Fibroblast of lung (primary cell): ENCODE measurements at regions not wholly inside any gene's neighbourhood (a gene's known extent, or its start where the extent isn't known, plus 50 kb on each side); places are given as distances from the start of the nearest gene placed in this dataset.

Experiments used
- DNase-seq, 2 donors: peaks; one replicate each; pipeline versions ENCODE4 v3.0.0 to v3.0.0-alpha.2; 2010; ENCODE audit warnings: low read depth in 2 of 2
- H2AFZ ChIP-seq: 2 replicates; pipeline ENCODE4 v1.5.1; 2012; ENCODE audit warnings: low read length, control low read depth, inconsistent platforms
- H3K27ac ChIP-seq: 2 replicates; pipeline ENCODE4 v1.5.1; 2011; ENCODE audit warnings: low read length, control low read depth; ENCODE audit not compliant: insufficient read depth
- H3K27me3 ChIP-seq: 2 replicates; pipeline ENCODE4 v1.5.1; 2011; ENCODE audit warnings: mild to moderate bottlenecking, low read length; ENCODE audit not compliant: control insufficient read depth, insufficient read depth
- H3K36me3 ChIP-seq: 2 replicates; pipeline ENCODE4 v1.5.1; 2011; ENCODE audit warnings: low read length; ENCODE audit not compliant: control insufficient read depth, insufficient read depth
- H3K4me1 ChIP-seq: 2 replicates; pipeline ENCODE4 v1.5.1; 2011; ENCODE audit warnings: low read length; ENCODE audit not compliant: control insufficient read depth, insufficient read depth; ENCODE audit errors: extremely low read depth
- H3K4me2 ChIP-seq: 2 replicates; pipeline ENCODE4 v1.5.1; 2011; ENCODE audit warnings: low read length, control low read depth; ENCODE audit not compliant: insufficient read depth; ENCODE audit errors: extremely low read depth
- H3K4me3 ChIP-seq, 4 experiments: fragments of 200-600 bp in 1 of 4; sonication (generic) in 1 of 4; replicated peaks in 1 of 4; 2 replicates each; pipeline ENCODE4 v1.5.1; 2011 to 2016; ENCODE audit warnings: low read length in 4 of 4, low read depth in 3 of 4, mild to moderate bottlenecking in 3 of 4, control low read depth in 2 of 4, inconsistent platforms in 1 of 4, mixed read lengths in 1 of 4; ENCODE audit not compliant: insufficient read depth in 1 of 4; ENCODE audit errors: control extremely low read depth in 1 of 4
- H3K79me2 ChIP-seq: 2 replicates; pipeline ENCODE4 v1.5.1; 2012; ENCODE audit warnings: mild to moderate bottlenecking, low read length, inconsistent platforms; ENCODE audit not compliant: control insufficient read depth, insufficient read depth
- H3K9ac ChIP-seq: 2 replicates; pipeline ENCODE4 v1.5.1; 2011; ENCODE audit warnings: mild to moderate bottlenecking, low read length, control low read depth; ENCODE audit not compliant: insufficient read depth
- H3K9me3 ChIP-seq: 2 replicates; pipeline ENCODE4 v1.5.1; 2012; ENCODE audit warnings: low read depth, low read length; ENCODE audit not compliant: control insufficient read depth, insufficient read depth
- H4K20me1 ChIP-seq: 2 replicates; pipeline ENCODE4 v1.5.1; 2011; ENCODE audit warnings: low read length; ENCODE audit not compliant: control insufficient read depth, insufficient read depth; ENCODE audit errors: extremely low read depth
- EZH2 ChIP-seq: IDR thresholded peaks from 2 replicates; pipeline ENCODE4 v1.5.1; 2012; ENCODE audit warnings: low read length, control low read depth, mild to moderate bottlenecking; ENCODE audit errors: missing control alignments
- TF ChIP-seq, protein P1 (sequence below), 2 donors: IDR thresholded peaks in 1 of 2; conservative IDR thresholded peaks in 1 of 2; 1 replicate in 1 of 2; 2 replicates in 1 of 2; pipeline ENCODE4 v1.5.1; 2011 to 2012; ENCODE audit warnings: low read length in 2 of 2, control low read depth in 1 of 2, inconsistent platforms in 1 of 2, low read depth in 1 of 2, mild to moderate bottlenecking in 1 of 2

- TF ChIP-seq, protein P1, sequence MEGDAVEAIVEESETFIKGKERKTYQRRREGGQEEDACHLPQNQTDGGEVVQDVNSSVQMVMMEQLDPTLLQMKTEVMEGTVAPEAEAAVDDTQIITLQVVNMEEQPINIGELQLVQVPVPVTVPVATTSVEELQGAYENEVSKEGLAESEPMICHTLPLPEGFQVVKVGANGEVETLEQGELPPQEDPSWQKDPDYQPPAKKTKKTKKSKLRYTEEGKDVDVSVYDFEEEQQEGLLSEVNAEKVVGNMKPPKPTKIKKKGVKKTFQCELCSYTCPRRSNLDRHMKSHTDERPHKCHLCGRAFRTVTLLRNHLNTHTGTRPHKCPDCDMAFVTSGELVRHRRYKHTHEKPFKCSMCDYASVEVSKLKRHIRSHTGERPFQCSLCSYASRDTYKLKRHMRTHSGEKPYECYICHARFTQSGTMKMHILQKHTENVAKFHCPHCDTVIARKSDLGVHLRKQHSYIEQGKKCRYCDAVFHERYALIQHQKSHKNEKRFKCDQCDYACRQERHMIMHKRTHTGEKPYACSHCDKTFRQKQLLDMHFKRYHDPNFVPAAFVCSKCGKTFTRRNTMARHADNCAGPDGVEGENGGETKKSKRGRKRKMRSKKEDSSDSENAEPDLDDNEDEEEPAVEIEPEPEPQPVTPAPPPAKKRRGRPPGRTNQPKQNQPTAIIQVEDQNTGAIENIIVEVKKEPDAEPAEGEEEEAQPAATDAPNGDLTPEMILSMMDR (conservative IDR thresholded peaks at IDR 0.05 in 1 of 2, IDR thresholded peaks at IDR 0.05 in 1 of 2; ENCODE audit: low read depth in 1 of 2, low read length in 2 of 2) = no peak
- no peak for TF ChIP-seq EZH2
- no peak overlapping the region for H3K9ac ChIP-seq
- no peaks in the 10 kb centered on the region for H3K79me2 ChIP-seq
- H3K4me2 ChIP-seq = no peak overlapping the region
- no peaks in the 10 kb centered on the region for H3K9me3 ChIP-seq
- H3K27ac ChIP-seq = no peak overlapping the region
- H3K4me3 ChIP-seq = no peak overlapping the region
- DNase-seq = peak in 1 of 2 donors; percentile 51
- H3K27me3 ChIP-seq = no peaks in the 10 kb centered on the region
- H3K4me1 ChIP-seq = peaks cover 13% of the 10 kb centered on the region
- no peaks in the 10 kb centered on the region for H3K36me3 ChIP-seq
- H4K20me1 ChIP-seq = no peaks in the 10 kb centered on the region
- H2AFZ ChIP-seq = no peak overlapping the region
Observed at GRCh38 chr11:130705670-130706421, 210.4 kb downstream of the SNX19 start.

GRCh38 chr11:130706572-130706971, 209.7 kb downstream of the SNX19 start:
- Histone ChIP-seq H3K4me2 (no peak overlapping the region), H2AFZ (no peak overlapping the region), H3K36me3 (no peaks in the 10 kb centered on the region), H3K79me2 (no peaks in the 10 kb centered on the region), H3K4me1 (peaks cover 13% of the 10 kb centered on the region), H4K20me1 (no peaks in the 10 kb centered on the region), H3K9me3 (no peaks in the 10 kb centered on the region), H3K27me3 (no peaks in the 10 kb centered on the region), H3K27ac (no peak overlapping the region), H3K4me3 (no peak overlapping the region), H3K9ac (no peak overlapping the region)
- TF ChIP-seq, protein P1 (conservative IDR thresholded peaks at IDR 0.05 in 1 of 2, IDR thresholded peaks at IDR 0.05 in 1 of 2; ENCODE audit: low read depth in 1 of 2, low read length in 2 of 2) = no peak
- TF ChIP-seq EZH2 = no peak
- peak in 1 of 2 donors; percentile 91 for DNase-seq

DNA sequence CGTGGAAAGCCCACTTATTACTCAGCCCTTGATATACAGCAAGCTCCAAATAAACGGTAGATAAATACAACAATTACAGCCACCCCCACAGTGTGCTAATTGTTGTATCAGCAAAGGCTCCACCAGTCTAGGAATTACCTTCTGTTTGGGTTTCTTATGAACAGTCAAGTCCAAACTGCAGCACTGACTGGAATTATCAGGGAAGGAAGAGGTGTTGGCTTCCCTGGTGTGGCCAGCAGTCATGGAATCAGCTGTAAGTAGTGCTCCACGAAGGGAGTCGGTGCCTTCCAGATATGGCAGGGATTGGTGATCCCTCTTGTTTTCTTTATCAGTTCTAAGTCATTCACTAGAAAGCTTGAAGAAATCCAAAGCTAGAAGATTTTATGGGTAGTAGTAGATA, 209.1 kb downstream of the SNX19 start:
- Histone ChIP-seq H3K79me2 (no peaks in the 10 kb centered on the region), H3K4me2 (no peak overlapping the region), H3K27ac (no peak overlapping the region), H3K36me3 (no peaks in the 10 kb centered on the region), H3K9ac (no peak overlapping the region), H3K9me3 (no peaks in the 10 kb centered on the region), H4K20me1 (no peaks in the 10 kb centered on the region), H3K4me1 (peaks cover 13% of the 10 kb centered on the region), H3K27me3 (no peaks in the 10 kb centered on the region), H3K4me3 (no peak overlapping the region), H2AFZ (no peak overlapping the region)
- TF ChIP-seq, protein P1 (conservative IDR thresholded peaks at IDR 0.05 in 1 of 2, IDR thresholded peaks at IDR 0.05 in 1 of 2; ENCODE audit: low read depth in 1 of 2, low read length in 2 of 2) = no peak
- TF ChIP-seq EZH2 = no peak
- no peak for DNase-seq
